Liver (tissue), 8 donors: ENCODE measurements at regions not wholly inside any gene's neighbourhood (a gene's known extent, or its start where the extent isn't known, plus 50 kb on each side); places are given as distances from the start of the nearest gene placed in this dataset.

ENCODE experiments used
- DNase-seq: peaks from one replicate; pipeline ENCODE4 v3.0.0-alpha.2; 2017; ENCODE audit warnings: low spot score
- H3K27ac ChIP-seq, 2 donors: one replicate each; pipeline ENCODE4 v1.7.0; 2013; ENCODE audit warnings: inconsistent platforms in 2 of 2, low read length in 2 of 2, control low read depth in 1 of 2, low read depth in 1 of 2, mild to moderate bottlenecking in 1 of 2
- H3K27me3 ChIP-seq, 4 donors: one replicate each; pipeline versions ENCODE4 v1.6.1 to v1.7.0; 2013; ENCODE audit warnings: low read length in 3 of 4, inconsistent platforms in 1 of 4, mild to moderate bottlenecking in 1 of 4, moderate library complexity in 1 of 4; ENCODE audit not compliant: control insufficient read depth in 4 of 4, insufficient read depth in 4 of 4
- H3K36me3 ChIP-seq, 4 donors: one replicate each; pipeline versions ENCODE4 v1.6.1 to v1.7.0; 2013; ENCODE audit warnings: low read length in 3 of 4, mild to moderate bottlenecking in 3 of 4, low read depth in 1 of 4, moderate library complexity in 1 of 4; ENCODE audit not compliant: control insufficient read depth in 4 of 4, insufficient read depth in 3 of 4
- H3K4me1 ChIP-seq, 4 donors: one replicate each; pipeline versions ENCODE4 v1.6.1 to v1.7.0; 2013; ENCODE audit warnings: low read length in 3 of 4, mild to moderate bottlenecking in 3 of 4, moderate library complexity in 1 of 4; ENCODE audit not compliant: control insufficient read depth in 4 of 4, insufficient read depth in 4 of 4
- H3K4me3 ChIP-seq, 3 donors: one replicate each; pipeline versions ENCODE4 v1.6.1 to v1.7.0; 2013; ENCODE audit warnings: low read length in 3 of 3, control low read depth in 1 of 3, low read depth in 1 of 3, mild to moderate bottlenecking in 1 of 3
- H3K9ac ChIP-seq, 2 donors: one replicate each; pipeline ENCODE4 v1.7.0; 2013; ENCODE audit warnings: low read length in 2 of 2, mild to moderate bottlenecking in 2 of 2, moderate library complexity in 2 of 2, control low read depth in 1 of 2, low read depth in 1 of 2
- H3K9me3 ChIP-seq, 4 donors: one replicate each; pipeline versions ENCODE4 v1.6.1 to v1.7.0; 2013; ENCODE audit warnings: low read length in 3 of 4; ENCODE audit not compliant: control insufficient read depth in 4 of 4
- ATF3 ChIP-seq: IDR thresholded peaks from 2 replicates; pipeline ENCODE4 v1.6.1; 2016; ENCODE audit warnings: antibody characterized with exemption
- CTCF ChIP-seq: fragments of 150-350 bp; IDR thresholded peaks from 2 replicates; pipeline ENCODE4 v1.5.1; 2017; ENCODE audit warnings: improper control_type of control experiment, low read depth, low read length; ENCODE audit not compliant: missing input control
- EGR1 ChIP-seq, 2 donors: IDR thresholded peaks; 2 replicates each; pipeline ENCODE4 v1.6.1; 2016 to 2018; ENCODE audit warnings: antibody characterized with exemption in 2 of 2, low read depth in 2 of 2
- FOXA1 ChIP-seq: IDR thresholded peaks from 2 replicates; pipeline ENCODE4 v1.6.1; 2016; ENCODE audit warnings: antibody characterized with exemption
- FOXA2 ChIP-seq: IDR thresholded peaks from 2 replicates; pipeline ENCODE4 v1.6.1; 2016; ENCODE audit warnings: antibody characterized with exemption
- GABPA ChIP-seq, 2 donors: IDR thresholded peaks in 1 of 2; conservative IDR thresholded peaks in 1 of 2; 2 replicates each; pipeline ENCODE4 v1.6.1; 2016; ENCODE audit warnings: antibody characterized with exemption in 2 of 2, mild to moderate bottlenecking in 1 of 2, moderate library complexity in 1 of 2
- HNF4A ChIP-seq, 2 donors: conservative IDR thresholded peaks; 2 replicates each; pipeline ENCODE4 v1.6.1; 2016; ENCODE audit warnings: antibody characterized with exemption in 2 of 2, mild to moderate bottlenecking in 2 of 2
- HNF4G ChIP-seq: IDR thresholded peaks from 2 replicates; pipeline ENCODE4 v1.6.1; 2016; ENCODE audit warnings: antibody characterized with exemption
- JUND ChIP-seq, 2 donors: IDR thresholded peaks; 2 replicates each; pipeline ENCODE4 v1.6.1; 2016; ENCODE audit warnings: antibody characterized with exemption in 2 of 2
- MAX ChIP-seq: IDR thresholded peaks from 2 replicates; pipeline ENCODE4 v1.6.1; 2016; ENCODE audit warnings: antibody characterized with exemption
- NR2F2 ChIP-seq: IDR thresholded peaks from 2 replicates; pipeline ENCODE4 v1.6.1; 2016; ENCODE audit warnings: antibody characterized with exemption
- RAD21 ChIP-seq, 2 donors: IDR thresholded peaks; 2 replicates each; pipeline ENCODE4 v1.6.1; 2016; ENCODE audit warnings: antibody characterized with exemption in 2 of 2, mild to moderate bottlenecking in 2 of 2
- REST ChIP-seq: IDR thresholded peaks from 2 replicates; pipeline ENCODE4 v1.6.1; 2016; ENCODE audit warnings: antibody characterized with exemption, mild to moderate bottlenecking
- RXRA ChIP-seq, 2 donors: IDR thresholded peaks; 2 replicates each; pipeline ENCODE4 v1.6.1; 2017 to 2018; ENCODE audit warnings: antibody characterized with exemption in 2 of 2, mild to moderate bottlenecking in 1 of 2
- SP1 ChIP-seq: IDR thresholded peaks from 2 replicates; pipeline ENCODE4 v1.6.1; 2018; ENCODE audit warnings: antibody characterized with exemption, mild to moderate bottlenecking
- TAF1 ChIP-seq: conservative IDR thresholded peaks from 2 replicates; pipeline ENCODE4 v1.6.1; 2016; ENCODE audit warnings: antibody characterized with exemption, mild to moderate bottlenecking
- YY1 ChIP-seq: IDR thresholded peaks from 2 replicates; pipeline ENCODE4 v1.6.1; 2016; ENCODE audit warnings: antibody characterized with exemption, mild to moderate bottlenecking
- ZBTB33 ChIP-seq: IDR thresholded peaks from 2 replicates; pipeline ENCODE4 v1.6.1; 2016; ENCODE audit warnings: antibody characterized with exemption
- WGBS: extraction: QIAGEN DNeasy Blood & Tissue Kit; methylation state at CpG from one replicate; pipeline ENCODE4 v1.1.7; 2013; 5-methylcytosine and 5-hydroxymethylcytosine counted together
- donor health status: healthy.
- donor health status: healthy.
- donor health status: healthy.
- donor health status: healthy.
- donor health status: healthy.

- H3K4me3 ChIP-seq: no peak overlapping the region
- 73% methylated on average over 3 of the region's 3 CpGs for WGBS
- no peaks in the 10 kb centered on the region for H3K4me1 ChIP-seq
- DNase-seq: no peak
- no peaks in the 10 kb centered on the region for H3K36me3 ChIP-seq
- no peak for TF ChIP-seq HNF4G
- no peak for TF ChIP-seq GABPA (IDR thresholded peaks at IDR 0.05 in 1 of 2, conservative IDR thresholded peaks at IDR 0.05 in 1 of 2)
- TF ChIP-seq EGR1 (IDR thresholded peaks at IDR 0.05; ENCODE audit: low read depth in 2 of 2): no peak
- no peak for TF ChIP-seq ATF3
- TF ChIP-seq YY1: no peak
- no peak for TF ChIP-seq FOXA1
- TF ChIP-seq SP1: no peak
- no peak for TF ChIP-seq NR2F2
- no peak for TF ChIP-seq REST
- TF ChIP-seq ZBTB33: no peak
- no peak for TF ChIP-seq HNF4A (conservative IDR thresholded peaks at IDR 0.05)
- no peak for TF ChIP-seq RAD21 (IDR thresholded peaks at IDR 0.05)
- no peak for TF ChIP-seq FOXA2
- TF ChIP-seq MAX: no peak
- no peak for TF ChIP-seq JUND (IDR thresholded peaks at IDR 0.05)
- no peak for TF ChIP-seq CTCF
- TF ChIP-seq TAF1: no peak
- no peak for TF ChIP-seq RXRA (IDR thresholded peaks at IDR 0.05)
- H3K27ac ChIP-seq: no peak overlapping the region
- no peak overlapping the region for H3K9ac ChIP-seq
- H3K9me3 ChIP-seq: peaks cover 2 to 7% (median 3%) of the 10 kb centered on the region in 4 donors
- H3K27me3 ChIP-seq: peaks cover 0 to 5% (median 0%) of the 10 kb centered on the region in 4 donors
Measured at GRCh38 chr14:99080306-99080705, 191.7 kb downstream of the BCL11B start.
